Neural cell (in vitro differentiated cells): ENCODE measurements at regions not wholly inside any gene's neighbourhood (a gene's known extent, or its start where the extent isn't known, plus 50 kb on each side); places are given as distances from the start of the nearest gene placed in this dataset.
A peak's percentile ranks its signal among the peaks of the same experiment; 100 is the strongest.

ENCODE experiments used
- H2AFZ ChIP-seq: fragments of 200-600, 300-800 bp; sonication (generic), shearing (Covaris generic); 2 replicates; pipeline ENCODE4 v1.6.0; 2014; ENCODE audit warnings: low read depth, mild to moderate bottlenecking, antibody characterized with exemption, low read length, moderate library complexity
- H3F3A ChIP-seq: fragments of 200-600 bp; shearing (Covaris generic); 2 replicates; pipeline ENCODE4 v1.6.1; 2016; ENCODE audit warnings: mild to moderate bottlenecking, moderate library complexity, mixed read lengths, antibody characterized with exemption, low read length; ENCODE audit not compliant: insufficient read depth, poor library complexity, severe bottlenecking
- H3K27ac ChIP-seq: fragments of 200-600, 300-800 bp; sonication (generic), shearing (Covaris generic); 2 replicates; pipeline ENCODE4 v1.5.1; 2014; ENCODE audit warnings: mild to moderate bottlenecking, low read length, moderate library complexity
- H3K27me3 ChIP-seq: fragments of 300-800, 200-600 bp; sonication (generic), shearing (Covaris generic); 2 replicates; pipeline ENCODE4 v1.6.0; 2014; ENCODE audit warnings: mild to moderate bottlenecking, low read depth, low read length, moderate library complexity; ENCODE audit not compliant: insufficient read depth
- H3K36me3 ChIP-seq: fragments of 300-800, 200-600 bp; sonication (generic), shearing (Covaris generic); 2 replicates; pipeline ENCODE4 v1.5.1; 2014; ENCODE audit warnings: mild to moderate bottlenecking, antibody characterized with exemption, low read length, moderate library complexity; ENCODE audit not compliant: insufficient read depth
- H3K4me2 ChIP-seq: fragments of 300-800, 200-600 bp; sonication (generic), shearing (Covaris generic); 2 replicates; pipeline ENCODE4 v1.6.0; 2014; ENCODE audit warnings: mild to moderate bottlenecking, low read length
- H3K4me3 ChIP-seq: fragments of 300-800, 200-600 bp; sonication (generic), shearing (Covaris generic); 2 replicates; pipeline ENCODE4 v1.5.1; 2014; ENCODE audit warnings: mild to moderate bottlenecking, low read length, moderate library complexity
- H3K79me2 ChIP-seq: fragments of 200-600 bp; shearing (Covaris generic); replicated peaks from 2 replicates; pipeline ENCODE4 v1.6.0; 2014; ENCODE audit warnings: mild to moderate bottlenecking, low read length, moderate library complexity; ENCODE audit not compliant: insufficient read depth
- H3K9ac ChIP-seq: fragments of 300-800, 200-600 bp; sonication (generic), shearing (Covaris generic); 2 replicates; pipeline ENCODE4 v1.6.1; 2016; ENCODE audit warnings: mild to moderate bottlenecking, low read length, mixed read lengths
- H3K9me2 ChIP-seq: fragments of 200-600 bp; shearing (Covaris generic); 2 replicates; pipeline ENCODE4 v1.6.1; 2016; ENCODE audit warnings: mild to moderate bottlenecking, low read length, mixed read lengths; ENCODE audit not compliant: insufficient read depth
- H3K9me3 ChIP-seq: fragments of 200-600, 300-800 bp; sonication (generic), shearing (Covaris generic); 2 replicates; pipeline ENCODE4 v1.6.1; 2016; ENCODE audit warnings: mild to moderate bottlenecking, mixed run types, low read length, moderate library complexity, mixed read lengths
- H4K20me1 ChIP-seq: fragments of 200-600 bp; shearing (Covaris generic); 2 replicates; pipeline ENCODE4 v1.6.1; 2016; ENCODE audit warnings: mild to moderate bottlenecking, mixed run types; ENCODE audit not compliant: insufficient read depth
- EP300 ChIP-seq: fragments of 450-650 bp; conservative IDR thresholded peaks from 2 replicates; pipeline ENCODE4 v1.6.1; 2014; ENCODE audit warnings: antibody characterized with exemption, mild to moderate bottlenecking, moderate library complexity; ENCODE audit not compliant: poor library complexity, severe bottlenecking
- EZH2 ChIP-seq: fragments of 200-600, 300-800 bp; shearing (Covaris generic), sonication (generic); IDR thresholded peaks from 2 replicates; pipeline ENCODE4 v1.6.1; 2014; ENCODE audit warnings: antibody characterized with exemption, low read length, borderline replicate concordance, mild to moderate bottlenecking; ENCODE audit not compliant: insufficient read depth, poor library complexity, severe bottlenecking
- MXI1 ChIP-seq: fragments of 450-650 bp; conservative IDR thresholded peaks from 2 replicates; pipeline ENCODE4 v1.6.1; 2014; ENCODE audit warnings: antibody characterized with exemption, mild to moderate bottlenecking; ENCODE audit not compliant: poor library complexity, severe bottlenecking
- POLR2AphosphoS5 ChIP-seq: IDR thresholded peaks from 2 replicates; pipeline ENCODE4 v1.6.1; 2012
- RAD21 ChIP-seq: fragments of 450-650 bp; conservative IDR thresholded peaks from 2 replicates; pipeline ENCODE4 v1.6.1; 2014; ENCODE audit warnings: antibody characterized with exemption, mild to moderate bottlenecking, moderate library complexity
- SMC3 ChIP-seq: fragments of 450-650 bp; conservative IDR thresholded peaks from 2 replicates; pipeline ENCODE4 v1.6.1; 2014; ENCODE audit warnings: antibody characterized with exemption, mild to moderate bottlenecking, moderate library complexity; ENCODE audit not compliant: poor library complexity
- TAF1 ChIP-seq: IDR thresholded peaks from 2 replicates; pipeline ENCODE4 v1.6.1; 2012; ENCODE audit warnings: low read depth
- TF ChIP-seq, protein P1 (sequence below): IDR thresholded peaks from 2 replicates; pipeline ENCODE4 v1.6.1; 2012; ENCODE audit warnings: borderline replicate concordance

DNA sequence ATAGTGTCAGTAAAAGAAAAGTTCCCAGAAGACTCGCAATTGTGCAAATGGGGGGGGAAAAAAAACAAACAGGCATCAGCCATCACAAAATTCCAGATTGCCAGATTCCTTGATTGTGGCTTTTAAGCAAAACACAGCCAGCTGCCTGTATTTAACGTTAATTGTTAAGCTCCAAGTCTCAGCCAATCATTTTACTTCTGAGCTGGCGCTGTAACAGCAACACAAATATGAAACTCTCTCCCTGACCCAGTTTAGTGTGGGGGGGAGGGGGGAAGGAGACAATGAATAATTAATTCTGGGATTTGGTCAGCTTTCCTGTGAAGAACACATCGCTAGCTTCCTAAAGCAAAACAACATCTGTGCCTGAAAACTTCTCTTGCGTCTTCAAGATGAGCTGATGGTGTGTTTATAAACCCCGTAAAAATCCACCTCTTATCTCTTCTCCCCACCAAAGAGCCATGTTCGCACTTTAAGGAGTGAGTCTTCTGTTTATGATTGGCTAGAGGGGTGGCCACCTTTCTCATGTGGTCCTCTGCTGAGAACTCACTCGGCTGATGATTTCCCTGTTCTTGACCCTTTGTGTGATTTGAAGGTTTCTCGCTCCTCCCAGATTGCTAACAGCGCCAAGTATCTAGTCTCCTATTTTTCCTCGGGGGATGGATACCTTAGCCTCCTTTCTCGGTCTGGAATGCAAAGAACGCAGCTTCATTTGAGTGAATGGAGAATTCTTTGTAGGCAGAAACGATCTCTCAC, 160.2 kb upstream of the DAPK1 start:
- H2AFZ ChIP-seq, result peak overlapping the region; percentile 3

DNA sequence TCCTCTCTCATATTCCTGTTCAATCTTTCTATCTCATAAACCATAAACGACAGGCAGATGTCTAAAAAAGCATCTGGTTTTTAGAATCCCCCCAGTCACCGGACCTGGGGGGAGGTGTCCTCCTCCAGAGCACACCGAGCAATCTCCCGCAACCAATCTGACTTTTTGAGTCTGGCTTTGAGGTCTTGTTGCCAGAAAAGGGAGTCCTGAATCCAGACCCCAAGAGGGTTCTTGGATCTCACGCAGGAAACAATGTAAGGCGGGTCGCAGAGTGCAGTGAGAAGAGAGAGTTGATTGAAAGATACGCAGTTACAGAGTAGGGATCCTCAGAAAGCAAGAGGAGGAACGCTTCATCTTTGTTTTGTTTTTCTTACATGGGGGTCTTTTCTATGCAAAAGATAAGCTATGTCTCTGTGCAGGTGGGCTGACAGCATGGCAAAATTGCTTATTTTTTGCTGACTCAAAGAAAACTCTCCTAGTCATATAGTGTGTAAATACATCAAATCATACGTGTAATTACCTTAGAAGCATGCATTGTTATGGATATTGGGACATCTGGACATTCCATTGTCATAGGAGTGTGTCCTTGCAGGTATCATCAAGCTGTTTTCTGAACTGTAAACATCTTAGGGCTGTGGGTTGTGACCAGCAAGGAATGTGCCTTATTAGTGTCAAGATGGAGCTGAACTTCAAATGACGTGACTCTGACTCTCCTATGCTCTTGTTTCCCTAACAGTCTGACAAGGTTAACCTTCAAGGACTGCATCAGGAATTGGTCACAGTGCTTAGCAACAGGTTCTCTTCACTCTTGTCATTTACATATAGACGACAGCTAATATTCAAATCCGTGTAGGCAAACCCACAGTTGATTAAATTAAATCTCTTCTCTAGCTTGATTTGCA, 159.3 kb upstream of the DAPK1 start:
- Histone ChIP-seq H3K79me2 (no peaks in the 10 kb centered on the region), H2AFZ (no peak overlapping the region), H4K20me1 (no peaks in the 10 kb centered on the region), H3K9ac (no peak overlapping the region), H3K4me3 (peak overlapping the region; percentile 63), H3F3A (no peaks in the 10 kb centered on the region), H3K36me3 (no peaks in the 10 kb centered on the region), H3K9me2 (no peaks in the 10 kb centered on the region), H3K9me3 (no peaks in the 10 kb centered on the region), H3K27me3 (peaks cover 3% of the 10 kb centered on the region), H3K4me2 (peak overlapping the region; percentile 56), H3K27ac (no peak overlapping the region)
- TF ChIP-seq, protein P1, sequence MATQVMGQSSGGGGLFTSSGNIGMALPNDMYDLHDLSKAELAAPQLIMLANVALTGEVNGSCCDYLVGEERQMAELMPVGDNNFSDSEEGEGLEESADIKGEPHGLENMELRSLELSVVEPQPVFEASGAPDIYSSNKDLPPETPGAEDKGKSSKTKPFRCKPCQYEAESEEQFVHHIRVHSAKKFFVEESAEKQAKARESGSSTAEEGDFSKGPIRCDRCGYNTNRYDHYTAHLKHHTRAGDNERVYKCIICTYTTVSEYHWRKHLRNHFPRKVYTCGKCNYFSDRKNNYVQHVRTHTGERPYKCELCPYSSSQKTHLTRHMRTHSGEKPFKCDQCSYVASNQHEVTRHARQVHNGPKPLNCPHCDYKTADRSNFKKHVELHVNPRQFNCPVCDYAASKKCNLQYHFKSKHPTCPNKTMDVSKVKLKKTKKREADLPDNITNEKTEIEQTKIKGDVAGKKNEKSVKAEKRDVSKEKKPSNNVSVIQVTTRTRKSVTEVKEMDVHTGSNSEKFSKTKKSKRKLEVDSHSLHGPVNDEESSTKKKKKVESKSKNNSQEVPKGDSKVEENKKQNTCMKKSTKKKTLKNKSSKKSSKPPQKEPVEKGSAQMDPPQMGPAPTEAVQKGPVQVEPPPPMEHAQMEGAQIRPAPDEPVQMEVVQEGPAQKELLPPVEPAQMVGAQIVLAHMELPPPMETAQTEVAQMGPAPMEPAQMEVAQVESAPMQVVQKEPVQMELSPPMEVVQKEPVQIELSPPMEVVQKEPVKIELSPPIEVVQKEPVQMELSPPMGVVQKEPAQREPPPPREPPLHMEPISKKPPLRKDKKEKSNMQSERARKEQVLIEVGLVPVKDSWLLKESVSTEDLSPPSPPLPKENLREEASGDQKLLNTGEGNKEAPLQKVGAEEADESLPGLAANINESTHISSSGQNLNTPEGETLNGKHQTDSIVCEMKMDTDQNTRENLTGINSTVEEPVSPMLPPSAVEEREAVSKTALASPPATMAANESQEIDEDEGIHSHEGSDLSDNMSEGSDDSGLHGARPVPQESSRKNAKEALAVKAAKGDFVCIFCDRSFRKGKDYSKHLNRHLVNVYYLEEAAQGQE, result no peak
- TF ChIP-seq TAF1 (no peak), EP300 (no peak), POLR2AphosphoS5 (no peak), RAD21 (no peak), MXI1 (no peak), SMC3 (no peak), EZH2 (no peak)

More for the DNA sequence above, 160.2 kb upstream of the DAPK1 start:
- Histone ChIP-seq H3K27me3 (peaks cover 3% of the 10 kb centered on the region), H3F3A (no peaks in the 10 kb centered on the region), H3K36me3 (no peaks in the 10 kb centered on the region), H3K4me3 (peak overlapping the region; percentile 63), H3K9me2 (no peaks in the 10 kb centered on the region), H3K9me3 (no peaks in the 10 kb centered on the region), H3K27ac (no peak overlapping the region), H4K20me1 (no peaks in the 10 kb centered on the region), H3K79me2 (no peaks in the 10 kb centered on the region), H3K4me2 (peak overlapping the region; percentile 56), H3K9ac (no peak overlapping the region)
- TF ChIP-seq MXI1, result no peak
- TF ChIP-seq, protein P1, result peak; percentile 16
